Left ventricle myocardium inferior (tissue), 1 donor: ENCODE measurements at regions not wholly inside any gene's neighbourhood (a gene's known extent, or its start where the extent isn't known, plus 50 kb on each side); places are given as distances from the start of the nearest gene placed in this dataset.

ENCODE experiments used
- DNase-seq: peaks from one replicate; pipeline ENCODE4 v3.0.0-alpha.2; 2020
- H3K27ac ChIP-seq: fragments of 200-600 bp; replicated peaks from 2 replicates; pipeline ENCODE4 v1.8.0; 2021
- H3K27me3 ChIP-seq: fragments of 200-600 bp; 2 replicates; pipeline ENCODE4 v1.8.0; 2021; ENCODE audit warnings: low read depth
- H3K36me3 ChIP-seq: fragments of 200-600 bp; 2 replicates; pipeline ENCODE4 v1.8.0; 2021
- H3K4me1 ChIP-seq: fragments of 200-600 bp; 2 replicates; pipeline ENCODE4 v1.8.0; 2021
- H3K4me3 ChIP-seq: fragments of 200-600 bp; 2 replicates; pipeline ENCODE4 v1.8.0; 2021; ENCODE audit warnings: mild to moderate bottlenecking, moderate library complexity
- H3K9me3 ChIP-seq: fragments of 200-600 bp; replicated peaks from 2 replicates; pipeline ENCODE4 v1.8.0; 2021
- CTCF ChIP-seq: fragments of 200-600 bp; IDR thresholded peaks from 2 replicates; pipeline ENCODE4 v1.8.0; 2021; ENCODE audit warnings: antibody characterized with exemption, mild to moderate bottlenecking, borderline replicate concordance
- intact Hi-C: fragments of 100-400 bp; cut with micrococcal nuclease; formaldehyde crosslinking; loops from one replicate; pipeline ENCODE4 v1.11.0; 2022
- donor health status: DM: no; HTN: yes; CAD: no; lungs with severe emphysema.

- TF ChIP-seq CTCF = no peak
- Histone ChIP-seq H3K27me3 (no peaks in the 10 kb centered on the region), H3K9me3 (no peaks in the 10 kb centered on the region), H3K4me3 (no peak overlapping the region), H3K4me1 (no peaks in the 10 kb centered on the region), H3K36me3 (no peaks in the 10 kb centered on the region), H3K27ac (no peak overlapping the region)
- no peak for DNase-seq
- intact Hi-C loops = no loop called here
Measured at GRCh38 chr7:53988376-53988775, 553.8 kb upstream of the VSTM2A start.

GRCh38 chr7:53993224-53993623 is 549.0 kb upstream of the VSTM2A start:
- DNase-seq = no peak
- H3K36me3 ChIP-seq = no peaks in the 10 kb centered on the region
- H3K9me3 ChIP-seq = peaks cover 22% of the 10 kb centered on the region
- no peaks in the 10 kb centered on the region for H3K27me3 ChIP-seq
- no peak for TF ChIP-seq CTCF
- intact Hi-C loops = no loop called here
- no peaks in the 10 kb centered on the region for H3K4me1 ChIP-seq
- H3K27ac ChIP-seq = no peak overlapping the region
- H3K4me3 ChIP-seq = no peak overlapping the region

- intact Hi-C loops = no loop called here
- no peaks in the 10 kb centered on the region for H3K4me1 ChIP-seq
- no peak for DNase-seq
- no peak for TF ChIP-seq CTCF
- H3K27me3 ChIP-seq = no peaks in the 10 kb centered on the region
- H3K27ac ChIP-seq = no peak overlapping the region
- H3K36me3 ChIP-seq = no peaks in the 10 kb centered on the region
- no peak overlapping the region for H3K4me3 ChIP-seq
- peaks cover 22% of the 10 kb centered on the region for H3K9me3 ChIP-seq
Measured at GRCh38 chr7:53996876-53997275, 545.3 kb upstream of the VSTM2A start.

GRCh38 chr7:54014765-54015164 is 527.4 kb upstream of the VSTM2A start:
- H3K27me3 ChIP-seq = no peaks in the 10 kb centered on the region

GRCh38 chr7:54015251-54015650 is 526.9 kb upstream of the VSTM2A start:
- Histone ChIP-seq H3K27ac (no peak overlapping the region), H3K27me3 (no peaks in the 10 kb centered on the region), H3K4me1 (no peaks in the 10 kb centered on the region), H3K4me3 (no peak overlapping the region), H3K9me3 (peaks cover 3% of the 10 kb centered on the region), H3K36me3 (no peaks in the 10 kb centered on the region)
- no peak for DNase-seq
- intact Hi-C loops = no loop called here
- TF ChIP-seq CTCF = no peak

More at GRCh38 chr7:54014765-54015164, 527.4 kb upstream of the VSTM2A start:
- H3K4me1 ChIP-seq = no peaks in the 10 kb centered on the region
- TF ChIP-seq CTCF = no peak
- peaks cover 3% of the 10 kb centered on the region for H3K9me3 ChIP-seq
- intact Hi-C loops = no loop called here
- H3K4me3 ChIP-seq = no peak overlapping the region
- H3K27ac ChIP-seq = no peak overlapping the region
- no peak for DNase-seq
- no peaks in the 10 kb centered on the region for H3K36me3 ChIP-seq

GRCh38 chr7:54037873-54038272 is 504.3 kb upstream of the VSTM2A start:
- TF ChIP-seq CTCF = no peak
- Histone ChIP-seq H3K36me3 (no peaks in the 10 kb centered on the region), H3K9me3 (peaks cover 47% of the 10 kb centered on the region), H3K4me1 (no peaks in the 10 kb centered on the region), H3K27ac (no peak overlapping the region), H3K4me3 (no peak overlapping the region), H3K27me3 (no peaks in the 10 kb centered on the region)
- intact Hi-C loops = no loop called here
- DNase-seq = no peak
